ENCODE measurements at regions not wholly inside any gene's neighbourhood (a gene's known extent, or its start where the extent isn't known, plus 50 kb on each side); places are given as distances from the start of the nearest gene placed in this dataset.

- TF ChIP-seq TAF1 (IDR thresholded peaks at IDR 0.05; ENCODE audit: borderline replicate concordance, low read depth, low read length), result no peak
- TF ChIP-seq POLR2A (IDR thresholded peaks at IDR 0.05; ENCODE audit: low read depth, low read length), result no peak
- no peak for TF ChIP-seq POLR2AphosphoS5 (IDR thresholded peaks at IDR 0.05; ENCODE audit: low read depth, low read length)
These were observed 99.3 kb upstream of the SOX9 start for GRCh38 chr17:72021417-72022041.
